Endodermal cell (in vitro differentiated cells): ENCODE measurements at regions not wholly inside any gene's neighbourhood (a gene's known extent, or its start where the extent isn't known, plus 50 kb on each side); places are given as distances from the start of the nearest gene placed in this dataset.

Experiments
- DNase-seq: peaks from one replicate; pipeline ENCODE4 v3.0.0-alpha.2; 2017
- H3K27ac ChIP-seq: 2 replicates; pipeline ENCODE4 v1.5.1; 2013; ENCODE audit warnings: mild to moderate bottlenecking, low read depth, low read length, moderate library complexity
- H3K27me3 ChIP-seq: 2 replicates; pipeline ENCODE4 v1.6.1; 2013; ENCODE audit warnings: mild to moderate bottlenecking, low read length, moderate library complexity; ENCODE audit not compliant: insufficient read depth, control insufficient read depth, poor library complexity, severe bottlenecking
- H3K36me3 ChIP-seq: 2 replicates; pipeline ENCODE4 v1.7.0; 2013; ENCODE audit warnings: mild to moderate bottlenecking, low read length, moderate library complexity; ENCODE audit not compliant: control insufficient read depth, insufficient read depth
- H3K4me1 ChIP-seq: one replicate; pipeline ENCODE4 v1.7.0; 2013; ENCODE audit warnings: low read length; ENCODE audit not compliant: control insufficient read depth, insufficient read depth
- H3K4me3 ChIP-seq: 2 replicates; pipeline ENCODE4 v1.5.1; 2013; ENCODE audit warnings: mild to moderate bottlenecking, low read length, moderate library complexity
- H3K9ac ChIP-seq: 2 replicates; pipeline ENCODE4 v1.6.1; 2013; ENCODE audit warnings: mild to moderate bottlenecking, low read length, moderate library complexity; ENCODE audit not compliant: poor library complexity, severe bottlenecking; ENCODE audit errors: extremely low read depth
- H3K9me3 ChIP-seq: 2 replicates; pipeline ENCODE4 v1.6.1; 2013; ENCODE audit warnings: mild to moderate bottlenecking, low read length, moderate library complexity; ENCODE audit not compliant: control insufficient read depth
- H3K27ac Mint-ChIP-seq: 2 replicates; pipeline ENCODE4 v1.8.0; 2020; ENCODE audit warnings: mixed read lengths
- H3K27me3 Mint-ChIP-seq: 2 replicates; pipeline ENCODE4 v1.8.0; 2021; ENCODE audit warnings: mild to moderate bottlenecking, mixed read lengths; ENCODE audit not compliant: insufficient read depth
- H3K36me3 Mint-ChIP-seq: 2 replicates; pipeline ENCODE4 v1.8.0; 2020; ENCODE audit warnings: low read depth, mixed read lengths
- H3K4me1 Mint-ChIP-seq: 2 replicates; pipeline ENCODE4 v1.8.0; 2020; ENCODE audit warnings: mixed read lengths
- H3K4me3 Mint-ChIP-seq: 2 replicates; pipeline ENCODE4 v1.8.0; 2020; ENCODE audit warnings: mild to moderate bottlenecking, moderate library complexity, mixed read lengths
- H3K9me3 Mint-ChIP-seq: 2 replicates; pipeline ENCODE4 v1.8.0; 2020; ENCODE audit warnings: mild to moderate bottlenecking, mixed read lengths
- CTCF ChIP-seq: fragments of 200-600 bp; sonication (generic); conservative IDR thresholded peaks from 2 replicates; pipeline ENCODE4 v1.5.0; 2021; ENCODE audit warnings: antibody characterized with exemption, mild to moderate bottlenecking
- WGBS, 2 experiments: methylation state at CpG; one replicate each; pipeline versions ENCODE4 v1.1.5 to v1.1.7; 2013; ENCODE audit warnings: missing lambda C conversion rate in 2 of 2, mixed read lengths in 1 of 2; ENCODE audit not compliant: insufficient coverage in 1 of 2, insufficient read length in 1 of 2; 5-methylcytosine and 5-hydroxymethylcytosine counted together

GRCh38 chr20:40218316-40218969 is 470.6 kb downstream of the MAFB start:
- peaks cover 8% of the 10 kb centered on the region for H3K4me1 Mint-ChIP-seq
- no peak overlapping the region for H3K27ac ChIP-seq

GRCh38 chr20:40207655-40208054 is 481.4 kb downstream of the MAFB start:
- Mint-ChIP-seq H3K27ac (no peak overlapping the region), H3K4me1 (peaks cover 23% of the 10 kb centered on the region), H3K4me3 (no peak overlapping the region), H3K27me3 (no peaks in the 10 kb centered on the region), H3K9me3 (peaks cover 12% of the 10 kb centered on the region), H3K36me3 (peaks cover 4% of the 10 kb centered on the region)
- 97 to 100% methylated on average over 1 of the region's 1 CpG for whole genome bisulfite sequencing, 2 experiments
- Histone ChIP-seq H3K36me3 (no peaks in the 10 kb centered on the region), H3K27ac (no peak overlapping the region), H3K4me3 (no peak overlapping the region), H3K4me1 (no peaks in the 10 kb centered on the region), H3K9me3 (peaks cover 3% of the 10 kb centered on the region), H3K27me3 (no peaks in the 10 kb centered on the region), H3K9ac (no peak overlapping the region)
- no peak for DNase-seq
- TF ChIP-seq CTCF: no peak

More at GRCh38 chr20:40218316-40218969, 470.6 kb downstream of the MAFB start:
- no peaks in the 10 kb centered on the region for H3K27me3 Mint-ChIP-seq
- Histone ChIP-seq H3K9ac (no peak overlapping the region), H3K4me3 (no peak overlapping the region), H3K27me3 (no peaks in the 10 kb centered on the region), H3K4me1 (no peaks in the 10 kb centered on the region), H3K36me3 (no peaks in the 10 kb centered on the region), H3K9me3 (no peaks in the 10 kb centered on the region)
- H3K36me3 Mint-ChIP-seq: peaks cover 5% of the 10 kb centered on the region
- no peaks in the 10 kb centered on the region for H3K9me3 Mint-ChIP-seq
- no peak overlapping the region for H3K27ac Mint-ChIP-seq
- DNase-seq: no peak
- H3K4me3 Mint-ChIP-seq: no peak overlapping the region
- TF ChIP-seq CTCF: no peak
- 82 to 92% methylated on average over 4 to 7 of the region's 7 CpGs for WGBS, 2 experiments

DNA sequence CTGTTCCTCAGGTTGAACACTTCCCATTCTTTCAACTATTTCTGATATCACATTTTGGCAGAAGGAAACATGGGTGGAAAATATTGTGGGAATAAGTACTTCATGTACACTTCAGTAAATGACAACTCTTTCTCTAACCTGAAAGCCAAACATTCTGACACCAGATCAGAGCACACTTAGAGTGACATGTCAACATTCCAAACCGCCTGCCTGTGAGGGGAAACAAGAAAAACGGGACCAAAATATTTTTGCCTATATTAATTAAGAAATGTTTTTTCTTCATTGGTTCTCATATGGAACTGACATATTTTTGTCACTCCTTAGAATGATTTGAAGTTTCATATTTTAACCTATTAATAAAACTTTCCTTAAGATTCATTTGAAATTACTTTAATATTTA is 483.1 kb downstream of the MAFB start:
- H3K4me3 Mint-ChIP-seq: no peak overlapping the region
- H3K36me3 Mint-ChIP-seq: peaks cover 4% of the 10 kb centered on the region
- DNase-seq: no peak
- Histone ChIP-seq H3K36me3 (no peaks in the 10 kb centered on the region), H3K4me1 (no peaks in the 10 kb centered on the region), H3K9me3 (peaks cover 3% of the 10 kb centered on the region), H3K4me3 (no peak overlapping the region), H3K27me3 (no peaks in the 10 kb centered on the region), H3K27ac (no peak overlapping the region), H3K9ac (no peak overlapping the region)
- no peak overlapping the region for H3K27ac Mint-ChIP-seq
- no peak for TF ChIP-seq CTCF
- H3K4me1 Mint-ChIP-seq: peaks cover 19% of the 10 kb centered on the region
- peaks cover 12% of the 10 kb centered on the region for H3K9me3 Mint-ChIP-seq
- 100% methylated on average over 1 of the region's 2 CpGs; no CpG with 5 or more reads in 1 of the 2 experiments for WGBS, 2 experiments
- no peaks in the 10 kb centered on the region for H3K27me3 Mint-ChIP-seq
